HPDE6-E6E7 (cell line): ENCODE measurements at regions not wholly inside any gene's neighbourhood (a gene's known extent, or its start where the extent isn't known, plus 50 kb on each side); places are given as distances from the start of the nearest gene placed in this dataset.

Experiments
- DNase-seq: peaks from one replicate; pipeline ENCODE4 v3.0.0; 2011; ENCODE audit warnings: missing footprints; ENCODE audit errors: extremely low spot score

DNA sequence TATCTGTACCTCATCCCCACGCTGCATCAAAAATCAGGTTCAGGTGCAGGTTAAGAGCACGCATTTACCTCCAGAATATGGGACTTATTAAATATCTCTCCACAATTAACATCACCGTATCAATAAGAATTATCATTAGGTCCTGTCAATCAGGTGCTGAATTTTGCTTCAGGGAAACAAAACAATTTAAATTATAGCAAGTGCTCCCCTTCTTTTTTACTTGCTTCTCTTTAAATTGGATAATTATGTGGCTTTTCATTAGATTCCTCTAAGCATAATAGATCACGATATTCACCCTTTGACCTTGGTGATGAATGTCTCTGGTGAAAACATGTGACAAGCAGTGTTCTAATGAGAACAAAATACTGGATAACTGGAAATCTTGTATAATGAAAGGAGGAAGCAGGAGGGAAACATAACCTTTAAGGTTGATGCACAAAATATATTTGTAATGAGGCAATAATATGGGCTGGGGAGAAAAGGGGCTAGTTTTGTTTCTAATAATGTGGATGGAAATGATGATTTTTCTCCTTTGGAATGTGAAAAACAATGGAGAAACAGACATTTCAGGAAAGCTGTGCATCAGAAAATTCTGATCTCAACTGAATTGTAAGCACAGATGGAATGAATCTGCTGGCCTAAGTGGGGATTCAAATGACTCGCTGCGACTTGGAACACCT, 166.9 kb downstream of the SNX10 start:
- DNase-seq = no peak

DNA sequence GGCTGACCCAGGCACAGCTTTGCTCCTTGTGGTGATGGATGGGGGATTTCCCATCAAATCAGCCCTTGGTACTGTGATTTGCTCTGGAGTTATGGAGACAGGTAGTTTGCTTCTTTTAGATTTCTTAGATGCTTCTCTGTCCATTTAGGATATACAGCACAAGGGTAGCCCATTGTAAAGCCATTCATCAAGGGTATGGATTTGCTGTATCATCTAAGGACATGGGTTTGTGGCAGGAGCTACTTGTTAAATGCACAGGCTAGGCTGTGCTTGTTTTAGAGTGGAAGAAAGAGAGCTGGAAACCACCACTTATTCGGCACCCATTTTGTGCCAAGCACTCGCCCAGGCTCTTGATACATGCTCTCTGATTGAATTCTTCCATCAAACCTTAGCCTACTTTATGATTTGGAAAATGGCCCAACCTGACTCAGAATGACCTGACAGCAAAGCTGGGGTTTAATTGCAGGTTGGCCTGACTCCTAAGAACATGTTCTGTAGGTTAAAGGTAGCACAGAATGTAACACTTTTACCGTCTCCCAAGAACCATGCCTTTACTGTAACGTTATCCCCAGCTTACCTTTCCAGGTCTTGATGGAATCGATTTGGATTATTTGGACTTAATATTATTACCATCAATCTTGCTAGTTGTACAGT, 168.0 kb downstream of the SNX10 start:
- no peak for DNase-seq

DNA sequence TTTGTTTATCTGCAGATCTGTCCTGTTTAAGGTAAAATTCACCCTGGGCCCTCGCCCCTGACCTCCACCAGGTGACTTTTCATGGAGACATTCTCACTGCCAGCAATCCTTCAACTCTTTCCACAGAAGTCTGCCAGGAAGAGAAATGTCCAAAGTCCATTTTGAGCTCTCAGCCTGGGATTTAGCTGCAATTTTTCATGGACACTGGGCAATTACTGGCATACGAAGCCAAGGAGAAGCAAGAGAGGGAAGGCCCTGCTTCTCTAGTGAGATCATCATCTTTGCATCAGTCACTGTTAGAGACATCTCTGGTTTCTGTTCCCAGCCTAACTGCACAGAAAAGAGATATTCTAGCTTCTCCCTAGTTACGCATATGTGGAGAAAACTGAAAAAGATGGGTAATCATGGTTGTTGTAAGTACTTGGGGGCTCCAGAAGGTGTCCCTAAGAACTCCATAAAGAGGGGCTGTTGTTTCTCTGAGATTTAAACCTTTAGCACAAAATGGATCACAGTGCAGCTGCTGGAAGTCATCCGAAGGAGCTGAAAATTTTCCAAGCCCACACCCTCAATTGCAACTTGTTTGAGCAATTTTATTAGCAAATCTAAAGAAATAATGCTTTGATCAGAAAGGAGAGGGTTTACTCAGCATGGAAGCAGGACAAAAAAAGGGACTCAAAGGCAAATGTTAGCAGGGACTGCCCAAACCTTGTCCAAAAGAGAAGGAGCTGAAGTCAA, 168.9 kb downstream of the SNX10 start:
- no peak for DNase-seq

DNA sequence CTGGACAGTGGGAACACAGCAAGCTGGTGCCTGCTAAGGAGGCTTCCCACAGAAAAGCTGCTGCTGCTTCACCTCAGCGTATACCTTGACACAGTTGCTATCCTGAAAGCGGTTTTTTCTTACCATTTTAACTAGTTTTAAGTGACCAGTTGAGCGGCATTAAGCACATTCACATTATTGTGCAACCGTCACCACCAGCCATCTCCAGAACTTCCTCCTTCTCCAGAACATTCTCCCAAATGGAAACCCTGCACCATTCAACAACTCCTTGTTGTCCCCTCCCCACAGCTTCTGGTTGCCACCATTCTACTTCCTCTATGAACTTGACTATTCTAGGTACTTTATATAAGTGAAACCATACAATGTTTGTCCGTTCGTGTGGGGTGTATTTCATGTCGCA, 169.9 kb downstream of the SNX10 start:
- no peak for DNase-seq

DNA sequence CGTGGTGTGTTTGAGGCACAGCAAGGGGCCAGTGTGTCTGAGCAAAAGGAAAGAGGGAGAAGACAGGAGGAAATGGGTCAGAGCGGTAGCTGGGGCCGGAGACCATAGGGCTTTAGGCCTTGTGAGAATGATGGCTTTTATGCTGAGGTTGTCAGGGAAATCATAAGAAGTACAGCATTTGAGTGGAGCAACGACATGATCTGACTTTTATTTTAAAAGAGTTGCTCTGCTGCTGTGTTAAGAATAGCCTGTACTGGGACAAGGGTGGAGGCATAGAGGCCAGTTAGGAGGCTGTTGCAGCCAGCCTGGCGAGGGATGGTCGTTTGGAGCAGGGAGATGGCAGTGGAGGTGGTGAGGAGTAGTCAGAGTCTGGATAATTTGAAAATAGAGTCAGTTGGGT, 174.3 kb downstream of the SNX10 start:
- DNase-seq = no peak

DNA sequence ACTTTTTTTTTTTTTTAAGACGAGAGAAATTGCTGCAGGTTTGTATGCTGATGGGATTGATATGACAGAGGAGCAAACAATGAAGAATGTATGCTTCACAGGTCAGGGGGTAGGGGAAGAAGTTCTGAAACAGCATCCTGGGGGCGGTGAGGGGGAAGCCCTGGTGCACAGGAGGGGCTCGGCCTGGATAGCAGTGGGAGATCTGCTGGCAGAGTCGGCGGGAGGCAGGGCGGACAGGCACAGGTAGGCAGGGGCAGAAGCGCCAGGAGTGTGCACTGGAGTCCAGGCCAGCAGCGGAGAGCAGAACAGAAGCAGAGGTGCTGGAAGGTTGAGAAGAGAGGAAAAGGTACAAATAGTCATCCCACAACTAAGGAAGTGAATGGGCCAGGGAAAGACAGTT, 175.4 kb downstream of the SNX10 start:
- DNase-seq = no peak

DNA sequence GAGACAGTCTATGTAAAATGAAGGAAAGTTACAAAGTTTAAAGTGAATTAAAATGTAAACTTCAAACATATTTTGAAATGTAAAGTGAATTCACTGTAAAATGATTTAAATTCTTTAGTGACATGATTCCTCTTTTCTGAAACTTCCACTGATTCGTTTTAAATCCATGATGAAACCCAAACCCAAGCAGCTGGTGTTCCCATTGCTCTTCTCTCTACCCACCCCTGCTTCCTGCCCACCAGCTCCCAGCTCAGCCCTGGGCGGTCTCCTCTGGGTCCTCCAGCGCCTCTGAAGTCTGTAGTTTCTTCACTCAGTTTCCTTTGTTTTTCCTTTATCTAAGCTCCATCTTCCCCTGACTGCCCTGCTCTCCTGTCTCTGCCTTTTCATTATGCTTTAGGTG, 175.9 kb downstream of the SNX10 start:
- no peak for DNase-seq

DNA sequence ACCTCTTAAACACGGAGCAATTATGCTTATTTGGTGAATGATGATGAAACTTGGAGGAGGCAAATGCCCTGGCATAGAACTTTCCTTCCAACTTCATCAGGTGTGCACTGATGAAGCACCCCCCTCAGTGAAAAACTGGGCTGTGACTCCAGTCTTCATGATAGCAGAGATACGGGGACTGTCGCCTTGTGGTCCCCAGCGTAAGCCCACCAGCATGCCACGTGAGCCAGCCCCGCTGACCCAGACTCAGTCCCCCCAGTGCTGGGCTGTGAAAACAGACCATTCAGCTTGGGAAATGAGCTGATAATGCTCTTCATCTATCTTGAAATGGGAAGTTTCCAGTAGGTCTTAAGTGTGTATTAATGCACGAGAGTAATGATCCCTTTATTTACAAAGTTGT, 177.0 kb downstream of the SNX10 start:
- no peak for DNase-seq

DNA sequence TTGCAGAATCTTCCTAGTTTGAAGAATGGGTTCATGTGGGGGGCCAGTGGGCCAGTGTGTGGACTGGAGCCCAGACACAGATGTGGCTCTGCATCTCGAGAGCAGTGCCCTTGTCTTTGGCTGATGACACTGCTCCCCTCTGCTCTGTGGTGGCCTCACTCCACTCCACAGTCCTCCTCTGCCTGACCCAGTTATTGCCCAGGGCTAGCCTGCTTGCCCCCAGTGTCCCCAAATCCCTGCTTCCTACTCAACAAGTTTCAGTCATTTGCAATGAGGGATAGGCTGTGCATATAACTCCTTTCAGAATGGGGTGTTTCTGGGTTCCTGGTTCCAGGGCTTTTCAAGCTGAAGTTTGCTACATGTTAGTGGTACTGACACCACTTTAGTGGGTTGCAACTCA, 177.5 kb downstream of the SNX10 start:
- DNase-seq = no peak

DNA sequence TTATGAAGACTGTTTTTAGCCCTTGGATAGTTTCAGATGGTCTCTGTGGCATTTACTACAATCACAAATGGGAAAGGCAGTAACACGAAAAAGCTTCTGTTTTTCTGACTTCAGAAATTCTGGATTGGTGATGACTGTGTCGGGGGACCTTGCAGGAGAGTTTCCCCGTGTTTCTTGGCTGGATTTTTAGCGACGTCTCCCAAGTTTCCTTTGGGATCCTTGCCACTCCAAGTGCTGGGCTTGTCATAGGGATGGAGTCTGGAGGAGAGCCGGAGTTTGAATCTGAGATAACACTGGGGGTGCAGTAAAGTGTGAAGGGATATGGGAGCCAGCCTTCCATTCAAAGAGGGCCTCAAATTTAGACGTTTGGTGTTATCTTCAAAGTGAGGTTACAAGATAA, 179.0 kb downstream of the SNX10 start:
- no peak for DNase-seq

DNA sequence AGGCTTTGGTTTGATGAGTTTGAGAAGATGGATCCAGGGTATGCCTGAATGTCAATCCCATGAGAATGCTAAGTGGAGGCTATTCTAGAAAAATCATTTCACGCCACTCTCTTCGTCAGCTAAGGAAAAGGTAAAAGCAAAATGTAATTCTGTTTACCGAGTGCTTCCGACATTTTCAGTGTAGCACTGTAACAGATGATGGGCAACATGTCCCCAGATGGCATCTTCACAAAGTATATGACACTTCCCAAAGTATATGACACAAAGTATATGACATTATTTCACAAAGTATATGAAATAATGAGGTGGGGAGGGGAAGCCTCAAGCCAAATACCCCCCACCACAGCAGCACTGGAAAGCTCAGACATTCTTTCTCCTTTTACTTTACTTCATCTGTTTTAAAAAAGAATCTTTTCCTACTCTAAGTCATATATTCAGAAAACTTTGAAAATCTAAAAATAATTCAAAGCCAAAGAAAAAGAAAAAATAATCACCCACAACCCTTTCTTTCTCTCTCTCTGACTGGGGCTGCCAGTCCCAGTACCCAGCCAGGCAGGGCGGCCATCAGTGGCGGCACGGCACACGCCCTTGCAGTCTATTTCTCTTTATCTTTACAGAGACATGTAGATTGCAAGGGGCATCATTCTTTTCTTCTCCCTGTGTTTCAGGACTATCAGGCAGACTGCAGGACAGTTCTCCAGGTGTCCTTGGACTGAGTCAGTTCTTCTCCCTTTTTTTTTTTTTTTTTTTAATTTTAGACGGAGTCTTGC, 179.8 kb downstream of the SNX10 start:
- DNase-seq = no peak

DNA sequence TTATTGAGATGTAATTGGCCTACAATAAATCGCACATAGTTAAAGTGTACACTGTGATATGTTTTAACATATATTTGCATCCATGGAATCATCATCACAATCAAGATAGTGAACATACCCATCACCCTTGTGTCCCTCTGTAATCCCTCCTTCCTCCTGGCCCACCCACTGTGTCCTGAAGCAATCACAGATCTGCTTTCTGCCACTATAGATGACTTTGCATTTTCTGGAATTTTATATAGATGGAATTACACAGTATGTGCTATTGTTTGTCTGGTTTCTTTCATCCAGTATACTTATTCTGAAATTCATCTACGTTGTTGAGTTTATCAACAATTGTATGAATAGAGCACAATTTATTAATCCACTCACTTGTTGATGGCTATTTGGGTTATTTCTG, 181.3 kb downstream of the SNX10 start:
- DNase-seq = no peak

DNA sequence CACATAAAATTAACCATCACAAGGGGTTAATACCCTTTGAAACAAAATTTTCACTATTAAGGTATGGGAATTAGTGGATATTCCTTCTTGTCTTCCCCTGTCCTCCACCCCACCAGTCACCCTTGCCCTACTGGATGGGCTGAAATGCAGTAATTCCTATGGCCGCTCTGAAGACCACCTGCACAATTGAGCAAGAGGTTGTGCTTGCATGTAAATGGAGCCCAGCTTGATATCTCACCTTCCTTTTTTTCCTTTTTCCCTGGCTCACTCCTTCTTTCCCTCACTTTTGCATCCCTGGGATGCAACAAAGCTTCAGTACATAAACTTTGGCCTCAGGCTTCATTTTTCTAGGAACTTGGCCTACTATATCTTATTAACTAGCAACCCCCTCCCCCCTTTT, 184.6 kb downstream of the SNX10 start:
- no peak for DNase-seq

DNA sequence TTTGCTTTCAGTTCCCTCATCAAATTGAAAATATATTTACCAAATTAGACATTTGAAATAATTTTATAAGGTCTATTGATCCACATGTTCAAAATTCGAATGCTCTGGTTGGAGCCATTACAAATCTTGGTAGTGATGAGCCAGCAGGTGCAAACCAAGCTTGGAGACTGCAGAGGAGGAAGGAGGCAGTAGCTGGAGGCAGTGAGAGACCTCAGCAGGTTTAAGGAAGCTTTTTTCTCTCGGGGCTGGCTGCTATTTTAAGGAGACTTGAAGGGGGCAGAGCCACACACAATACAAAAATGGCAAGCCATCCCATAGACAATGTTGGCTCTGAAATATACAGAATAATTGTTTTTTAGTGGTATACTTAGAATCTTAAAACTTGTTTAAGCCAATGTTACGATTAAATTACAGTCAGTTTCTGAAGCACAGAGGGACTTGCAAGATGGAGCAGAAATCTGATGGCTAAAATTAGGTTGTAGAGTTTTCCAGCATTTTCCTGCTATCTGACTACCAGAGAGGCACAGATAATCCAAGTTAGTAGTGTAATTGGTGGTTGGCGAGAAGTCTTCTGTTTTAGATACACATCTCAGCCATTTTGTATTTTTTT, 185.8 kb downstream of the SNX10 start:
- no peak for DNase-seq

DNA sequence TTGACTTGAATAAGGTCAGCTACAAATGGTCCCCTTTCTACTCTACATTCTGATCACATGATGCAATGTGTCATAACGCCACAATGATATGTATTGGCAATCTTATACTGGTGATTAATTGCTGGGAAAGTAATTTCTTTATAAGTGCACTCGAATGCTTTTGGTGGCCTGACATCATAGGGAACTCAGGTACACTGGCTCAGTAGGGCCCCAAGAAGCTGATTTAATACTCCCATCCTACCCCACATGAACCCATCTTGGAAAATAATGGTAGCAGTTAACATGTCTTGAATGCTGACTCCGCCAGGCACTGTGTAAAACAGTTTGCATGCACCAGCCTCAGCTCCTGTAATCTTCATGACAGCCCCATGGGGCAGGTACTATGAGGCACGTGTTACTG, 186.9 kb downstream of the SNX10 start:
- DNase-seq = no peak

DNA sequence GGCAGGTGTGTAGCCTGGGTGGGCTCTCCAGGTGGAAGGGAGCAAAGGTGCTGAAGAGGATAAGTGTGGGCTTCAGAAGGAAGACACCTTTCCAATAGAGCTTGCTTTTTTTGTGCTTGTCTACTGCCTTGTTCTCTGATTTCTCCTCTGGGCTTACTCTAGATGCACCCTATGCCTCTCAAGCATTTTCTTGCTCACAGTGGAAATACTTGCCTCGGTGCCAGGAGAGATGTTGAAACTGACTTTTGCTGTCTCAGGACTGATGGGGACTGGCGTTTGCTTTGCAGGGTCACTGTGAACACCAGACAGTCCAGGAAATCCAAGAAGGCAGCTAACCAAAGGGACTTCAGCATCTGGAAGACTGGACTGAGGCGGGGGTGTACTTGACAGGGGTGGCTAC, 187.9 kb downstream of the SNX10 start:
- DNase-seq = no peak

DNA sequence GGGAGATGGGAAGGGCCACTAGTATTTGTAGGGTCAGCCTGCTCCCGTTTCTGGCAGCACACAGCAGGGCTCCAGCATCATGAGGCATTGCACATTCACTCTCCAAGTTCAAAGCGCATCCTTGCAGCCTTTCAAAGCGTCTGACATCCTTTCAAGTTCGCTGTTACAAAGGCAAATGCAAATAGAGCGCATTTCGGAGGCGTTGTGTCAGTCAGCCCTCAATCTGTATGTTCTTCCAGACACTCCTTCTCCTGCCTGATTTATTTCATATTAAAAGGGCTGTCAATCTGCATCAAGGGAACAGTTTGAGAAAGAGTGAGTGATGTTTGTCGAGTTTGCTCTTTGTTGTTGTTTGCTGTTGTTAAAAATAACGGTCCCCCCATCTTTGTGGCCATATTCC, 188.5 kb downstream of the SNX10 start:
- no peak for DNase-seq

DNA sequence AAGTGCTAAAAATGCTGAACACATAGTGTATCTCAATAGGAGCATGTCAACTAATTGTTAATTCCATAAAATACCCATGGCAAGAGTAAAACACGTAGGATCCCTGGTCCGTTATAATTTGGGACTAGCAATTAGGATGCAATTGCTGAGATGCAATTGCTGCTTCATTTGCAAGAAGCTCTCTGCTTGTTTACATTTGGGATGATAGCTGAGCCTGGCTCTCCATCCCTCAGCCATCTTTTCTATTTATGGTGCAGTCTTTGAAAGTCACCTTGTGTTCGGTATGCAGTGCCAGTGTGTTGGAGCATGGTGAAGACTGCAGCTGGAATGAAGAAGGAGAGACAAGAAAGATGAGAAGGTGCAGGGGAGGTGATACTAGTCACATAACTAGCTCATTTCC, 191.3 kb downstream of the SNX10 start:
- no peak for DNase-seq

DNA sequence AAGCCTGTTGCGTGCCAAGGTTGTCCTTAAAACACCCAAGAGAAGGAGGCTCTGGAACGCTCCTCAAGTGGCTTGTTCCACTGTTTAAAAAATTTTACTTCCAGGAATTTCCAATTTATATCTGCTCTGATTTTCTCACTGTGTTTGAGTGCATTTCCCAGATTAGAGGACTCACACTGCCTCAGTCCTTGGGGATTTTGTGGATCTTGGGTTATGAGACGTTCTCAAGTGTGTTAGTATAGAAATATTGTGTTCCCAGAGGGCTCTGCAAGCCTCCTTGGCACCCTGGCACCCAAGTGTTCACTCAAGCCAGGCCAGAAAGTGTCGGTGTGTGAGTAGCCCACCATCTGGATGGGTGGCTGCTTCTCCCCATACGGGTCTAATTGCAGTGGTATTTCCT, 192.2 kb downstream of the SNX10 start:
- DNase-seq = no peak

DNA sequence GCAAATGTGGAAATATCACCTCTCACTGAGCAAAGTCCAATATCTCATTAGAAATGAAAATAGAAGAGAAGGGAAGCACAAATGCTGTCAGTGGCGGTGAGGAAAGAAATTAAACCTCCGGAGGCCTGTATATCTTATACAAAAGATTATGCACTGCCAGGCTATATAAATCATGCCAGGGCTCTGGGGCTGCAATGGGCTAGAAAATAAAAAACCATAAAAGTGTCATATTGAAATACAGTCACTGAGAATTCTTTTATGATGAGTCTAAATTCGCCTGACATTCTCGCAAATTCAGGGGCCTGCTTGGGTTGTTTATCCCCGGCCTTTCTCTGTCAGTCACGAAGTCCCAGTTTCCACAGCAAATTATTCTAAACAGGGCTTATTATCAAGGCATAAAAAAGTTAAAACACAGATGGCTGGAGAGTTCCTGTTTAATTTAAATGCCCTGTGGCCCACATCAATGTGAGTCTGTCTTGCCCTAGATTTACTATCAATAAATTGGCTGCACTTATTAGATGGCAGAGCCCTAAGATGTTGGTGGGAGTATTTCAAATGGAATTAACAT, 193.8 kb downstream of the SNX10 start:
- no peak for DNase-seq

DNA sequence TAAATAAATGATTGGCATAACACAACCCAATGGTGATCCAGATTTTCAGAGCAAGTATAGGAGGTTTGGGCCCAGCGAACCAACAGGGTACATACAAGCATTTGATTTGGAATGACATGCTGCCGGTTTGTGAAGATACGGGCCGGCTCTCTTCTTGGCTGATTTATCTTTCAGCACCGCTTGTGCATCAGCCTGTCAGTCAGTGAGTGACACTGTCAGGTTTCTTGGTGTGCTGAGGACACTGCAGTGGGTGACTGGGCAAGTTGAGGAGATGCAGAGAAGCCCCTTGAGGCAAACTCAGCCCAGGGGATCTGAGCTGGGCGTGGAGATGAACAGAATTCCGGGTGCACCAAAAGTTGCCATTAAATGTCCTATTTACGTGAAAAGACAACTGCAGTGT, 194.5 kb downstream of the SNX10 start:
- DNase-seq = no peak
